ENCODE measurements at regions not wholly inside any gene's neighbourhood (a gene's known extent, or its start where the extent isn't known, plus 50 kb on each side); places are given as distances from the start of the nearest gene placed in this dataset.

DNA sequence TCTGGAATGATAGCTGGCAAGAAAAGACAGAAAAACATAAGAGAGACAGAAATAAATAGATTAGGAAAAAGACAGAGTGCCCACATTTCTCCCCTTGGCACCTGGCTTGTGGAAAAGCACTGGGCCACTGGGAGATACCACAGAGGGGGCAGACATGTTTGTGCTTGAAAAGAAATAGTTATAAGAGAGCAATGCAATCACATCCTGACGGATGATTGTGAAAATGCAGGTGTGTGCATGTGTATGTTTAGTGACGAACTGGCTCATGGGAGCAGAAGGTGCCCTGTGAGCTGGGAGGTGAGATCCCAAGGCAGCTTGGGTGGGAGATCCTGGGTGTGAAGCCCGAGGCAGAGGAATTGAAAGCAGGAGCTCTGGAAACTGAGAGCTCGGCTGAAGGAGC is 617.9 kb downstream of the BCOR start:
- H3K27me3 ChIP-seq (ENCODE audit: insufficient read depth, low read depth, low read length), result no peaks in the 10 kb centered on the region
- H3K4me2 ChIP-seq (ENCODE audit: low read length), result no peak overlapping the region
- H3K36me3 ChIP-seq (ENCODE audit: insufficient read depth, low read length), result no peaks in the 10 kb centered on the region
- no peak overlapping the region for H3K9ac ChIP-seq (ENCODE audit: low read length)
- H3K79me2 ChIP-seq (replicated peaks; ENCODE audit: insufficient read depth, low read length), result no peaks in the 10 kb centered on the region
- no peak for TF ChIP-seq EZH2 (IDR thresholded peaks at IDR 0.05; ENCODE audit: borderline replicate concordance, insufficient read depth, low read length, poor library complexity, severe bottlenecking)
- no peak for TF ChIP-seq RAD21 (conservative IDR thresholded peaks at IDR 0.05)
- TF ChIP-seq TAF1 (IDR thresholded peaks at IDR 0.05; ENCODE audit: low read depth), result no peak
- TF ChIP-seq, protein P1, sequence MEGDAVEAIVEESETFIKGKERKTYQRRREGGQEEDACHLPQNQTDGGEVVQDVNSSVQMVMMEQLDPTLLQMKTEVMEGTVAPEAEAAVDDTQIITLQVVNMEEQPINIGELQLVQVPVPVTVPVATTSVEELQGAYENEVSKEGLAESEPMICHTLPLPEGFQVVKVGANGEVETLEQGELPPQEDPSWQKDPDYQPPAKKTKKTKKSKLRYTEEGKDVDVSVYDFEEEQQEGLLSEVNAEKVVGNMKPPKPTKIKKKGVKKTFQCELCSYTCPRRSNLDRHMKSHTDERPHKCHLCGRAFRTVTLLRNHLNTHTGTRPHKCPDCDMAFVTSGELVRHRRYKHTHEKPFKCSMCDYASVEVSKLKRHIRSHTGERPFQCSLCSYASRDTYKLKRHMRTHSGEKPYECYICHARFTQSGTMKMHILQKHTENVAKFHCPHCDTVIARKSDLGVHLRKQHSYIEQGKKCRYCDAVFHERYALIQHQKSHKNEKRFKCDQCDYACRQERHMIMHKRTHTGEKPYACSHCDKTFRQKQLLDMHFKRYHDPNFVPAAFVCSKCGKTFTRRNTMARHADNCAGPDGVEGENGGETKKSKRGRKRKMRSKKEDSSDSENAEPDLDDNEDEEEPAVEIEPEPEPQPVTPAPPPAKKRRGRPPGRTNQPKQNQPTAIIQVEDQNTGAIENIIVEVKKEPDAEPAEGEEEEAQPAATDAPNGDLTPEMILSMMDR (IDR thresholded peaks at IDR 0.05; ENCODE audit: poor library complexity, severe bottlenecking), result no peak
- TF ChIP-seq, protein P2, sequence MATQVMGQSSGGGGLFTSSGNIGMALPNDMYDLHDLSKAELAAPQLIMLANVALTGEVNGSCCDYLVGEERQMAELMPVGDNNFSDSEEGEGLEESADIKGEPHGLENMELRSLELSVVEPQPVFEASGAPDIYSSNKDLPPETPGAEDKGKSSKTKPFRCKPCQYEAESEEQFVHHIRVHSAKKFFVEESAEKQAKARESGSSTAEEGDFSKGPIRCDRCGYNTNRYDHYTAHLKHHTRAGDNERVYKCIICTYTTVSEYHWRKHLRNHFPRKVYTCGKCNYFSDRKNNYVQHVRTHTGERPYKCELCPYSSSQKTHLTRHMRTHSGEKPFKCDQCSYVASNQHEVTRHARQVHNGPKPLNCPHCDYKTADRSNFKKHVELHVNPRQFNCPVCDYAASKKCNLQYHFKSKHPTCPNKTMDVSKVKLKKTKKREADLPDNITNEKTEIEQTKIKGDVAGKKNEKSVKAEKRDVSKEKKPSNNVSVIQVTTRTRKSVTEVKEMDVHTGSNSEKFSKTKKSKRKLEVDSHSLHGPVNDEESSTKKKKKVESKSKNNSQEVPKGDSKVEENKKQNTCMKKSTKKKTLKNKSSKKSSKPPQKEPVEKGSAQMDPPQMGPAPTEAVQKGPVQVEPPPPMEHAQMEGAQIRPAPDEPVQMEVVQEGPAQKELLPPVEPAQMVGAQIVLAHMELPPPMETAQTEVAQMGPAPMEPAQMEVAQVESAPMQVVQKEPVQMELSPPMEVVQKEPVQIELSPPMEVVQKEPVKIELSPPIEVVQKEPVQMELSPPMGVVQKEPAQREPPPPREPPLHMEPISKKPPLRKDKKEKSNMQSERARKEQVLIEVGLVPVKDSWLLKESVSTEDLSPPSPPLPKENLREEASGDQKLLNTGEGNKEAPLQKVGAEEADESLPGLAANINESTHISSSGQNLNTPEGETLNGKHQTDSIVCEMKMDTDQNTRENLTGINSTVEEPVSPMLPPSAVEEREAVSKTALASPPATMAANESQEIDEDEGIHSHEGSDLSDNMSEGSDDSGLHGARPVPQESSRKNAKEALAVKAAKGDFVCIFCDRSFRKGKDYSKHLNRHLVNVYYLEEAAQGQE (IDR thresholded peaks at IDR 0.05; ENCODE audit: borderline replicate concordance), result no peak
- TF ChIP-seq SMC3 (conservative IDR thresholded peaks at IDR 0.05; ENCODE audit: poor library complexity), result no peak
- no peak for TF ChIP-seq MXI1 (conservative IDR thresholded peaks at IDR 0.05; ENCODE audit: poor library complexity, severe bottlenecking)
- TF ChIP-seq EP300 (conservative IDR thresholded peaks at IDR 0.05; ENCODE audit: poor library complexity, severe bottlenecking), result no peak
- no peak for TF ChIP-seq POLR2AphosphoS5 (IDR thresholded peaks at IDR 0.05)
- H2AFZ ChIP-seq (ENCODE audit: low read depth, low read length), result no peak overlapping the region
- H3K4me3 ChIP-seq (ENCODE audit: low read length), result no peak overlapping the region
- no peaks in the 10 kb centered on the region for H3K9me2 ChIP-seq (ENCODE audit: insufficient read depth, low read length)
- H4K20me1 ChIP-seq (ENCODE audit: insufficient read depth), result no peaks in the 10 kb centered on the region
- no peaks in the 10 kb centered on the region for H3F3A ChIP-seq (ENCODE audit: insufficient read depth, low read length, poor library complexity, severe bottlenecking)
- H3K9me3 ChIP-seq (ENCODE audit: low read length), result no peaks in the 10 kb centered on the region
- H3K27ac ChIP-seq (ENCODE audit: low read length), result no peak overlapping the region

DNA sequence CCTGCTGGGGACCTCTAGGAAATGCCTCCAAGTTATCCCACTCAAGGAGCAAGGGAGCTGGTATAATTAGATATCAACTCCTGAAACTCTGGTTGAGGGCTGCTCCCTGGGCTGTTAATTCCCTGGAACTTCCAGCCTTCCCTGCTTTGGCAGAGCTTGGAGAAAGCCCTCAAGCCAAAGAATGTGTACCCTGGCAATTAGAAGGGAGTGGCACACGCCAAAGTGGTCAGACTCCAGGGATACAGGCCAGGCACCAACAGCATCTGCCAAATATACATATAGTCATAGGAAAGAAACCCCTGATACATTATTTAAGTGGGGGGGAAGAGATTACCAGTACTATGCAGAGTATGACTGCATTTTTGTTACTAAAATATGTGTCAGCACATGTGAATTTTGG is 616.8 kb downstream of the BCOR start:
- no peak overlapping the region for H3K9ac ChIP-seq (ENCODE audit: low read length)
- no peak overlapping the region for H3K4me2 ChIP-seq (ENCODE audit: low read length)
- no peak overlapping the region for H3K4me3 ChIP-seq (ENCODE audit: low read length)
- no peaks in the 10 kb centered on the region for H3K9me3 ChIP-seq (ENCODE audit: low read length)
- H2AFZ ChIP-seq (ENCODE audit: low read depth, low read length), result no peak overlapping the region
- no peaks in the 10 kb centered on the region for H3K27me3 ChIP-seq (ENCODE audit: insufficient read depth, low read depth, low read length)
- no peaks in the 10 kb centered on the region for H3K9me2 ChIP-seq (ENCODE audit: insufficient read depth, low read length)
- no peaks in the 10 kb centered on the region for H3K79me2 ChIP-seq (replicated peaks; ENCODE audit: insufficient read depth, low read length)
- no peaks in the 10 kb centered on the region for H4K20me1 ChIP-seq (ENCODE audit: insufficient read depth)
- no peak for TF ChIP-seq EZH2 (IDR thresholded peaks at IDR 0.05; ENCODE audit: borderline replicate concordance, insufficient read depth, low read length, poor library complexity, severe bottlenecking)
- TF ChIP-seq SMC3 (conservative IDR thresholded peaks at IDR 0.05; ENCODE audit: poor library complexity), result no peak
- TF ChIP-seq POLR2AphosphoS5 (IDR thresholded peaks at IDR 0.05), result no peak
- no peak for TF ChIP-seq RAD21 (conservative IDR thresholded peaks at IDR 0.05)
- TF ChIP-seq, protein P1 (IDR thresholded peaks at IDR 0.05; ENCODE audit: poor library complexity, severe bottlenecking), result no peak
- TF ChIP-seq EP300 (conservative IDR thresholded peaks at IDR 0.05; ENCODE audit: poor library complexity, severe bottlenecking), result no peak
- TF ChIP-seq TAF1 (IDR thresholded peaks at IDR 0.05; ENCODE audit: low read depth), result no peak
- TF ChIP-seq, protein P2 (IDR thresholded peaks at IDR 0.05; ENCODE audit: borderline replicate concordance), result no peak
- no peak for TF ChIP-seq MXI1 (conservative IDR thresholded peaks at IDR 0.05; ENCODE audit: poor library complexity, severe bottlenecking)
- H3K27ac ChIP-seq (ENCODE audit: low read length), result no peak overlapping the region
- H3K36me3 ChIP-seq (ENCODE audit: insufficient read depth, low read length), result no peaks in the 10 kb centered on the region
- no peaks in the 10 kb centered on the region for H3F3A ChIP-seq (ENCODE audit: insufficient read depth, low read length, poor library complexity, severe bottlenecking)
